ENCODE measurements at regions not wholly inside any gene's neighbourhood (a gene's known extent, or its start where the extent isn't known, plus 50 kb on each side); places are given as distances from the start of the nearest gene placed in this dataset.

- Histone ChIP-seq H3K9ac (no peak overlapping the region), H3K27ac (no peak overlapping the region), H3K4me1 (ENCODE audit: low read depth, poor library complexity, severe bottlenecking) (no peaks in the 10 kb centered on the region), H3K4me3 (IDR thresholded peaks at IDR 0.05; ENCODE audit: insufficient read depth, low read depth, low read length) (no peak overlapping the region), H2AFZ (ENCODE audit: low read depth) (no peak overlapping the region), H3K4me2 (no peak overlapping the region), H3K27me3 (ENCODE audit: insufficient read depth, low read depth) (no peaks in the 10 kb centered on the region), H4K20me1 (ENCODE audit: insufficient read depth) (no peaks in the 10 kb centered on the region), H3K79me2 (ENCODE audit: insufficient read depth, low read depth) (no peaks in the 10 kb centered on the region), H3K36me3 (ENCODE audit: insufficient read depth) (no peaks in the 10 kb centered on the region)
- no peak for TF ChIP-seq CTCF (conservative IDR thresholded peaks at IDR 0.05; ENCODE audit: low read depth, low read length)
These were observed 303.0 kb upstream of the TLE4 start for GRCh38 chr9:79268806-79269205.

GRCh38 chr9:79273311-79273710, 298.5 kb upstream of the TLE4 start:
- Histone ChIP-seq H3K79me2 (ENCODE audit: insufficient read depth, low read depth) (no peaks in the 10 kb centered on the region), H3K27ac (no peak overlapping the region), H3K27me3 (ENCODE audit: insufficient read depth, low read depth) (no peaks in the 10 kb centered on the region), H3K36me3 (ENCODE audit: insufficient read depth) (no peaks in the 10 kb centered on the region), H3K4me3 (IDR thresholded peaks at IDR 0.05; ENCODE audit: insufficient read depth, low read depth, low read length) (no peak overlapping the region), H3K9ac (no peak overlapping the region), H2AFZ (ENCODE audit: low read depth) (no peak overlapping the region), H4K20me1 (ENCODE audit: insufficient read depth) (no peaks in the 10 kb centered on the region), H3K4me1 (ENCODE audit: low read depth, poor library complexity, severe bottlenecking) (no peaks in the 10 kb centered on the region), H3K4me2 (no peak overlapping the region)
- TF ChIP-seq CTCF (conservative IDR thresholded peaks at IDR 0.05; ENCODE audit: low read depth, low read length): no peak

- Histone ChIP-seq H3K27me3 (ENCODE audit: insufficient read depth, low read depth) (no peaks in the 10 kb centered on the region), H3K4me1 (ENCODE audit: low read depth, poor library complexity, severe bottlenecking) (no peaks in the 10 kb centered on the region), H4K20me1 (ENCODE audit: insufficient read depth) (no peaks in the 10 kb centered on the region), H3K4me2 (no peak overlapping the region), H3K27ac (no peak overlapping the region), H3K79me2 (ENCODE audit: insufficient read depth, low read depth) (no peaks in the 10 kb centered on the region), H2AFZ (ENCODE audit: low read depth) (no peak overlapping the region), H3K9ac (no peak overlapping the region), H3K36me3 (ENCODE audit: insufficient read depth) (no peaks in the 10 kb centered on the region), H3K4me3 (IDR thresholded peaks at IDR 0.05; ENCODE audit: insufficient read depth, low read depth, low read length) (no peak overlapping the region)
- no peak for TF ChIP-seq CTCF (conservative IDR thresholded peaks at IDR 0.05; ENCODE audit: low read depth, low read length)
These were observed 292.4 kb upstream of the TLE4 start for GRCh38 chr9:79279356-79279755.

- H3K9ac ChIP-seq: no peak overlapping the region
- H3K79me2 ChIP-seq (ENCODE audit: insufficient read depth, low read depth): no peaks in the 10 kb centered on the region
- H3K4me1 ChIP-seq (ENCODE audit: low read depth, poor library complexity, severe bottlenecking): no peaks in the 10 kb centered on the region
- H3K27ac ChIP-seq: no peak overlapping the region
- H3K4me3 ChIP-seq (IDR thresholded peaks at IDR 0.05; ENCODE audit: insufficient read depth, low read depth, low read length): no peak overlapping the region
- no peaks in the 10 kb centered on the region for H3K27me3 ChIP-seq (ENCODE audit: insufficient read depth, low read depth)
- no peak overlapping the region for H2AFZ ChIP-seq (ENCODE audit: low read depth)
- no peak for TF ChIP-seq CTCF (conservative IDR thresholded peaks at IDR 0.05; ENCODE audit: low read depth, low read length)
- no peaks in the 10 kb centered on the region for H3K36me3 ChIP-seq (ENCODE audit: insufficient read depth)
- H3K4me2 ChIP-seq: no peak overlapping the region
- H4K20me1 ChIP-seq (ENCODE audit: insufficient read depth): no peaks in the 10 kb centered on the region
These were observed 291.1 kb upstream of the TLE4 start for GRCh38 chr9:79280691-79281090.

- no peaks in the 10 kb centered on the region for H3K27me3 ChIP-seq (ENCODE audit: insufficient read depth, low read depth)
- H3K4me3 ChIP-seq (IDR thresholded peaks at IDR 0.05; ENCODE audit: insufficient read depth, low read depth, low read length): no peak overlapping the region
- no peak overlapping the region for H3K27ac ChIP-seq
- H3K4me2 ChIP-seq: no peak overlapping the region
- no peaks in the 10 kb centered on the region for H3K4me1 ChIP-seq (ENCODE audit: low read depth, poor library complexity, severe bottlenecking)
- H3K9ac ChIP-seq: no peak overlapping the region
- H4K20me1 ChIP-seq (ENCODE audit: insufficient read depth): no peaks in the 10 kb centered on the region
- H2AFZ ChIP-seq (ENCODE audit: low read depth): no peak overlapping the region
- H3K36me3 ChIP-seq (ENCODE audit: insufficient read depth): no peaks in the 10 kb centered on the region
- no peak for TF ChIP-seq CTCF (conservative IDR thresholded peaks at IDR 0.05; ENCODE audit: low read depth, low read length)
- H3K79me2 ChIP-seq (ENCODE audit: insufficient read depth, low read depth): no peaks in the 10 kb centered on the region
These were observed 287.7 kb upstream of the TLE4 start for GRCh38 chr9:79284081-79284480.

Measured in KMS-11 (cell line).